Lower lobe of right lung (tissue), 2 donors: ENCODE measurements at regions not wholly inside any gene's neighbourhood (a gene's known extent, or its start where the extent isn't known, plus 50 kb on each side); places are given as distances from the start of the nearest gene placed in this dataset.

Source experiments
- ATAC-seq, 2 donors: fragments of 200-7000 bp; cut with Tn5 transposase; one replicate each; pipeline ENCODE4 v1.9.1; 2020 to 2022; ENCODE audit warnings: mild to moderate bottlenecking in 2 of 2, moderate library complexity in 2 of 2
- DNase-seq: peaks from one replicate; pipeline ENCODE4 v3.0.0-alpha.2; 2020
- H3K27ac ChIP-seq: fragments of 200-600 bp; one replicate; pipeline ENCODE4 v1.8.0; 2022
- H3K27me3 ChIP-seq: fragments of 200-600 bp; one replicate; pipeline ENCODE4 v1.8.0; 2022; ENCODE audit warnings: low read depth
- H3K36me3 ChIP-seq: fragments of 200-600 bp; one replicate; pipeline ENCODE4 v1.8.0; 2022; ENCODE audit warnings: mild to moderate bottlenecking
- H3K4me1 ChIP-seq: fragments of 200-600 bp; one replicate; pipeline ENCODE4 v1.8.0; 2022
- H3K4me3 ChIP-seq: fragments of 200-600 bp; one replicate; pipeline ENCODE4 v1.8.0; 2022; ENCODE audit warnings: mild to moderate bottlenecking
- H3K9me3 ChIP-seq: fragments of 200-600 bp; one replicate; pipeline ENCODE4 v1.8.0; 2022
- CTCF ChIP-seq: fragments of 200-600 bp; IDR thresholded peaks from one replicate; pipeline ENCODE4 v1.8.0; 2022; ENCODE audit warnings: antibody characterized with exemption, mild to moderate bottlenecking
- intact Hi-C: fragments of 100-400 bp; cut with DNase I; formaldehyde crosslinking; loops from one replicate; pipeline ENCODE4 v1.11.0; 2022
- donor health status: DM: no; HTN: yes; CAD: no; lungs with severe emphysema.

- Histone ChIP-seq H3K9me3 (no peaks in the 10 kb centered on the region), H3K27me3 (no peaks in the 10 kb centered on the region), H3K27ac (no peak overlapping the region), H3K36me3 (no peaks in the 10 kb centered on the region), H3K4me3 (no peak overlapping the region), H3K4me1 (no peaks in the 10 kb centered on the region)
- DNase-seq (no peak), ATAC-seq (no peak)
- TF ChIP-seq CTCF = no peak
- intact Hi-C loops = no loop called here
Observed at GRCh38 chr2:75311521-75311920, 112.2 kb upstream of the TACR1 start.

- DNase-seq (no peak), ATAC-seq (no peak)
- TF ChIP-seq CTCF = no peak
- H3K9me3 ChIP-seq = no peaks in the 10 kb centered on the region
- no peak overlapping the region for H3K4me3 ChIP-seq
- no peaks in the 10 kb centered on the region for H3K36me3 ChIP-seq
- intact Hi-C loops = no loop called here
- H3K27me3 ChIP-seq = no peaks in the 10 kb centered on the region
- H3K27ac ChIP-seq = no peak overlapping the region
- H3K4me1 ChIP-seq = no peaks in the 10 kb centered on the region
Observed at GRCh38 chr2:75310876-75311275, 111.6 kb upstream of the TACR1 start.

- DNase-seq (no peak), ATAC-seq (no peak)
- Histone ChIP-seq H3K4me3 (no peak overlapping the region), H3K27me3 (no peaks in the 10 kb centered on the region), H3K27ac (no peak overlapping the region), H3K36me3 (no peaks in the 10 kb centered on the region), H3K9me3 (no peaks in the 10 kb centered on the region), H3K4me1 (no peaks in the 10 kb centered on the region)
- intact Hi-C loops = no loop called here
- no peak for TF ChIP-seq CTCF
Observed at GRCh38 chr2:75309596-75310463, 110.5 kb upstream of the TACR1 start.

GRCh38 chr2:75303227-75303626 lies 103.9 kb upstream of the TACR1 start:
- ATAC-seq = no peak
- intact Hi-C loops = no loop called here

GRCh38 chr2:75294362-75294761 lies 95.0 kb upstream of the TACR1 start:
- intact Hi-C loops = no loop called here
- Histone ChIP-seq H3K9me3 (no peaks in the 10 kb centered on the region), H3K4me1 (no peaks in the 10 kb centered on the region), H3K36me3 (no peaks in the 10 kb centered on the region), H3K4me3 (no peak overlapping the region), H3K27me3 (no peaks in the 10 kb centered on the region), H3K27ac (no peak overlapping the region)
- no peak for TF ChIP-seq CTCF
- ATAC-seq (no peak), DNase-seq (no peak)

More at GRCh38 chr2:75303227-75303626, 103.9 kb upstream of the TACR1 start:
- H3K27ac ChIP-seq = no peak overlapping the region
- H3K4me1 ChIP-seq = no peaks in the 10 kb centered on the region
- no peak for DNase-seq
- no peaks in the 10 kb centered on the region for H3K9me3 ChIP-seq
- H3K27me3 ChIP-seq = no peaks in the 10 kb centered on the region
- no peak overlapping the region for H3K4me3 ChIP-seq
- TF ChIP-seq CTCF = no peak
- H3K36me3 ChIP-seq = no peaks in the 10 kb centered on the region
